ENCODE measurements at regions not wholly inside any gene's neighbourhood (a gene's known extent, or its start where the extent isn't known, plus 50 kb on each side); places are given as distances from the start of the nearest gene placed in this dataset. TPM values are rescaled to one million over a fixed set of nuclear protein-coding genes. Genes with fewer than 3 reads are reported as not detected.

- no peak for TF ChIP-seq HLTF (IDR thresholded peaks at IDR 0.05)
- no peak for TF ChIP-seq JUND (IDR thresholded peaks at IDR 0.05; ENCODE audit: borderline replicate concordance, low read depth, low read length)
- TF ChIP-seq JUND (tag; IDR thresholded peaks at IDR 0.05; ENCODE audit: borderline replicate concordance, low read depth, low read length) = no peak
- TF ChIP-seq HDAC6 (IDR thresholded peaks at IDR 0.05; ENCODE audit: low read depth, low read length) = no peak
- TF ChIP-seq ZNF224 (CRISPR knock-in tag; IDR thresholded peaks at IDR 0.05) = no peak
- TF ChIP-seq MYC (IDR thresholded peaks at IDR 0.05; ENCODE audit: low read depth, low read length) = no peak
- TF ChIP-seq MYC (CRISPR knock-in tag; IDR thresholded peaks at IDR 0.05; ENCODE audit: borderline replicate concordance, low read depth) = no peak
- TF ChIP-seq PHB (CRISPR knock-in tag; IDR thresholded peaks at IDR 0.05) = no peak
- TF ChIP-seq PTTG1 (tag; IDR thresholded peaks at IDR 0.05; ENCODE audit: low read depth) = no peak
- TF ChIP-seq LCOR (CRISPR knock-in tag; IDR thresholded peaks at IDR 0.05) = no peak
- no peak for TF ChIP-seq DIDO1 (tag; IDR thresholded peaks at IDR 0.05; ENCODE audit: low read depth)
Observed at GRCh38 chr12:41627476-41627875, 439.4 kb downstream of the PDZRN4 start (continued).

GRCh38 chr12:41624571-41624970 is 436.5 kb downstream of the PDZRN4 start:
- Histone ChIP-seq H3K9me1 (ENCODE audit: control insufficient read depth, insufficient read depth, low read length) (no peaks in the 10 kb centered on the region), H3K36me3 (ENCODE audit: control insufficient read depth, insufficient read depth, low read length) (no peaks in the 10 kb centered on the region), H3K4me3 (no peak overlapping the region), H3K9me3 (replicated peaks; ENCODE audit: control insufficient read depth, insufficient read depth, low read depth, low read length) (no peaks in the 10 kb centered on the region), H2AFZ (ENCODE audit: low read depth, low read length) (no peak overlapping the region), H3K27me3 (ENCODE audit: control insufficient read depth in 2 of 2, insufficient read depth in 2 of 2, low read length in 2 of 2) (no peaks in the 10 kb centered on the region), H3K9ac (ENCODE audit: insufficient read depth in 1 of 2, low read depth in 2 of 2, low read length in 2 of 2) (no peak overlapping the region), H3K4me2 (ENCODE audit: insufficient read depth, low read length) (no peak overlapping the region), H3K4me1 (replicated peaks in 1 of 2; ENCODE audit: control insufficient read depth in 2 of 2, insufficient read depth in 2 of 2, low read length in 2 of 2) (no peaks in the 10 kb centered on the region), H3K79me2 (ENCODE audit: control insufficient read depth, insufficient read depth, low read length) (no peaks in the 10 kb centered on the region), H3K27ac (ENCODE audit: extremely low read depth, low read depth, low read length) (no peak overlapping the region), H4K20me1 (replicated peaks; ENCODE audit: control insufficient read depth, insufficient read depth, low read length) (no peaks in the 10 kb centered on the region)
- no peak for TF ChIP-seq ATF7 (IDR thresholded peaks at IDR 0.05)
- TF ChIP-seq ZNF184 (CRISPR knock-in tag; IDR thresholded peaks at IDR 0.05) = no peak
- no peak for TF ChIP-seq PHF21A (IDR thresholded peaks at IDR 0.05; ENCODE audit: borderline replicate concordance, low read depth)
- no peak for TF ChIP-seq HNRNPK (IDR thresholded peaks at IDR 0.05; ENCODE audit: low read depth, low read length, poor library complexity, severe bottlenecking)
- ChIA-PET POLR2A (no interaction called here), CTCF (ENCODE audit: low intra/inter-chr PET ratio) (no interaction called here)
- DNase-seq (ENCODE audit: extremely low read depth in 1 of 4, low spot score in 3 of 4) (no peak), FAIRE-seq (no peak), ATAC-seq (no peak)
- 0% methylated on average over 1 of the region's 1 CpG for WGBS (ENCODE audit: insufficient coverage, low coverage, missing lambda C conversion rate)
- in situ Hi-C loops (cut with MboI) (no loop called here), intact Hi-C loops (cut with micrococcal nuclease) (no loop called here)
- BruUV-seq (replicated peaks) = no TSS peak

Small RNAs in the stretch of these regions (small RNA-seq; reads per million reads assigned to genes)
- gene RNA5SP360 = not detected

Data from K562 (cell line).